Mesendoderm (in vitro differentiated cells): ENCODE measurements at regions not wholly inside any gene's neighbourhood (a gene's known extent, or its start where the extent isn't known, plus 50 kb on each side); places are given as distances from the start of the nearest gene placed in this dataset.

Experiments used
- DNase-seq: peaks from one replicate; pipeline ENCODE4 v3.0.0; 2013
- H2AK5ac ChIP-seq: 2 replicates; pipeline ENCODE4 v1.6.1; 2013; ENCODE audit warnings: low read length, inconsistent platforms
- H2BK120ac ChIP-seq: 2 replicates; pipeline ENCODE4 v1.6.1; 2013; ENCODE audit warnings: low read depth, mild to moderate bottlenecking, low read length, moderate library complexity, mixed read lengths
- H2BK15ac ChIP-seq: replicated peaks from 2 replicates; pipeline ENCODE4 v1.6.1; 2013; ENCODE audit warnings: low read depth, mild to moderate bottlenecking, moderate library complexity
- H2BK5ac ChIP-seq: 2 replicates; pipeline ENCODE4 v1.6.1; 2013; ENCODE audit warnings: low read length, inconsistent platforms
- H3K18ac ChIP-seq: 2 replicates; pipeline ENCODE4 v1.6.1; 2013; ENCODE audit warnings: mild to moderate bottlenecking, low read length, mixed read lengths
- H3K23ac ChIP-seq: one replicate; pipeline ENCODE4 v1.6.1; 2013; ENCODE audit warnings: low read length
- H3K27ac ChIP-seq: 2 replicates; pipeline ENCODE4 v1.5.1; 2013; ENCODE audit warnings: low read depth, mild to moderate bottlenecking, inconsistent platforms, low read length, moderate library complexity
- H3K27me3 ChIP-seq: 2 replicates; pipeline ENCODE4 v1.6.1; 2013; ENCODE audit warnings: low read length, control low read depth, mild to moderate bottlenecking, inconsistent platforms; ENCODE audit not compliant: insufficient read depth, poor library complexity
- H3K36me3 ChIP-seq: 2 replicates; pipeline ENCODE4 v1.6.1; 2013; ENCODE audit warnings: low read length, inconsistent platforms; ENCODE audit not compliant: control insufficient read depth, insufficient read depth
- H3K4ac ChIP-seq: one replicate; pipeline ENCODE4 v1.6.1; 2013; ENCODE audit warnings: low read depth, mild to moderate bottlenecking, low read length, moderate library complexity
- H3K4me1 ChIP-seq: 2 replicates; pipeline ENCODE4 v1.6.1; 2013; ENCODE audit warnings: low read depth, low read length, inconsistent platforms; ENCODE audit not compliant: control insufficient read depth
- H3K4me2 ChIP-seq: 2 replicates; pipeline ENCODE4 v1.6.1; 2013; ENCODE audit warnings: low read length
- H3K4me3 ChIP-seq: 2 replicates; pipeline ENCODE4 v1.5.1; 2013; ENCODE audit warnings: mild to moderate bottlenecking, low read length
- H3K56ac ChIP-seq: one replicate; pipeline ENCODE4 v1.6.1; 2013; ENCODE audit warnings: low read length
- H3K79me1 ChIP-seq: 2 replicates; pipeline ENCODE4 v1.6.1; 2013; ENCODE audit warnings: low read length, inconsistent platforms
- H3K79me2 ChIP-seq: 2 replicates; pipeline ENCODE4 v1.6.1; 2013; ENCODE audit warnings: mild to moderate bottlenecking, low read length; ENCODE audit not compliant: control insufficient read depth, insufficient read depth
- H3K9ac ChIP-seq: 2 replicates; pipeline ENCODE4 v1.6.1; 2013; ENCODE audit warnings: low read length, inconsistent platforms
- H4K5ac ChIP-seq: one replicate; pipeline ENCODE4 v1.6.1; 2013; ENCODE audit warnings: low read length
- H4K8ac ChIP-seq: one replicate; pipeline ENCODE4 v1.6.1; 2013; ENCODE audit warnings: low read depth, mild to moderate bottlenecking, control low read depth, low read length, moderate library complexity
- WGBS: extraction: QIAGEN DNeasy Blood & Tissue Kit; methylation state at CpG from one replicate; pipeline ENCODE4 v1.1.7; 2013; ENCODE audit warnings: low lambda C conversion rate, missing lambda C conversion rate; ENCODE audit not compliant: insufficient coverage; ENCODE audit errors: extremely low coverage; 5-methylcytosine and 5-hydroxymethylcytosine counted together

GRCh38 chr1:5456090-5456811 lies 536.0 kb downstream of the NPHP4 start:
- Histone ChIP-seq H3K4ac (no peak overlapping the region), H2AK5ac (no peak overlapping the region), H3K27me3 (no peaks in the 10 kb centered on the region)

DNA sequence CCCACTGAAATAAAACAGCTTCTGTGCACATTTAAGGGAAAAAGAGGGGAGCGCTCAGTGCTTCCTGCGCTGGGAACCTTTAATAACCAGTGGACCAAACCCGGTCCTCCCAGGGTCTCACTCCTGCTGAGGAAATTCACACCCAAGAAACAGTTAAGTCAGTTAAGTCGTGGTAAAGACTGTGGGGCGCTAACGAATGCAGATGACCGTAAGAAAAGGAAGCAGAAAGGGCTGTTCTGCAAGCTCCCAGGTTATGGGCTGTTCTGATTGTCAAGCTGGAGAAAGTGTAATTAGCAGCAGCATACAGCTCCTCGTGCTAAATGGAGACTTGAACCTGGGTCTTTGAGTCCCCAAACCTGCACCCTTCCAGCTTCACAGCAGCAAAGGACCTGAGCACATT lies 536.6 kb downstream of the NPHP4 start:
- Histone ChIP-seq H3K27me3 (no peaks in the 10 kb centered on the region), H3K23ac (no peak overlapping the region), H3K9ac (no peak overlapping the region), H3K56ac (peak overlapping the region; percentile 6), H3K27ac (no peak overlapping the region), H2BK5ac (no peak overlapping the region), H3K79me2 (no peaks in the 10 kb centered on the region), H2AK5ac (no peak overlapping the region), H2BK120ac (no peak overlapping the region), H2BK15ac (no peak overlapping the region), H3K4me2 (no peak overlapping the region), H3K18ac (no peak overlapping the region), H3K36me3 (no peaks in the 10 kb centered on the region), H3K4ac (no peak overlapping the region), H4K5ac (no peak overlapping the region), H3K4me1 (peaks cover 12% of the 10 kb centered on the region), H3K4me3 (no peak overlapping the region), H4K8ac (no peak overlapping the region), H3K79me1 (no peaks in the 10 kb centered on the region)
- WGBS, result no CpG with 5 or more reads among the region's 8 CpGs
- peak; percentile 63 for DNase-seq

More at GRCh38 chr1:5456090-5456811, 536.0 kb downstream of the NPHP4 start:
- H3K23ac ChIP-seq, result no peak overlapping the region
- H2BK5ac ChIP-seq, result no peak overlapping the region
- peak; percentile 84 for DNase-seq
- H3K79me2 ChIP-seq, result no peaks in the 10 kb centered on the region
- no peaks in the 10 kb centered on the region for H3K79me1 ChIP-seq
- no peak overlapping the region for H3K4me2 ChIP-seq
- H4K5ac ChIP-seq, result no peak overlapping the region
- H4K8ac ChIP-seq, result no peak overlapping the region
- no peak overlapping the region for H3K9ac ChIP-seq
- H2BK120ac ChIP-seq, result no peak overlapping the region
- no peak overlapping the region for H2BK15ac ChIP-seq
- no peak overlapping the region for H3K27ac ChIP-seq
- no peak overlapping the region for H3K4me3 ChIP-seq
- WGBS, result no CpG with 5 or more reads among the region's 16 CpGs
- peaks cover 12% of the 10 kb centered on the region for H3K4me1 ChIP-seq
- H3K18ac ChIP-seq, result no peak overlapping the region
- peak overlapping the region; percentile 70 for H3K56ac ChIP-seq
- no peaks in the 10 kb centered on the region for H3K36me3 ChIP-seq

- peak; percentile 60 for DNase-seq
- H3K4me3 ChIP-seq, result no peak overlapping the region
- H3K56ac ChIP-seq, result no peak overlapping the region
- no peak overlapping the region for H2BK5ac ChIP-seq
- no peak overlapping the region for H3K4me2 ChIP-seq
- no peak overlapping the region for H3K27ac ChIP-seq
- H3K79me2 ChIP-seq, result no peaks in the 10 kb centered on the region
- no peak overlapping the region for H4K5ac ChIP-seq
- H2BK15ac ChIP-seq, result no peak overlapping the region
- H3K23ac ChIP-seq, result no peak overlapping the region
- no peak overlapping the region for H3K4ac ChIP-seq
- H2BK120ac ChIP-seq, result no peak overlapping the region
- WGBS, result no CpG with 5 or more reads among the region's 9 CpGs
- no peak overlapping the region for H2AK5ac ChIP-seq
- no peaks in the 10 kb centered on the region for H3K27me3 ChIP-seq
- H3K9ac ChIP-seq, result no peak overlapping the region
- no peaks in the 10 kb centered on the region for H3K36me3 ChIP-seq
- H3K18ac ChIP-seq, result no peak overlapping the region
- no peak overlapping the region for H4K8ac ChIP-seq
- peaks cover 12% of the 10 kb centered on the region for H3K4me1 ChIP-seq
- H3K79me1 ChIP-seq, result no peaks in the 10 kb centered on the region
These were observed 537.2 kb downstream of the NPHP4 start for GRCh38 chr1:5455056-5455455.

GRCh38 chr1:5453347-5453746 lies 538.9 kb downstream of the NPHP4 start:
- Histone ChIP-seq H3K27ac (no peak overlapping the region), H3K27me3 (no peaks in the 10 kb centered on the region), H3K4ac (no peak overlapping the region), H4K8ac (no peak overlapping the region), H3K79me1 (no peaks in the 10 kb centered on the region), H3K4me2 (no peak overlapping the region), H3K36me3 (no peaks in the 10 kb centered on the region), H3K56ac (no peak overlapping the region), H3K23ac (no peak overlapping the region), H3K9ac (no peak overlapping the region), H3K79me2 (no peaks in the 10 kb centered on the region), H2BK15ac (no peak overlapping the region), H4K5ac (no peak overlapping the region), H2AK5ac (no peak overlapping the region), H3K4me1 (peaks cover 12% of the 10 kb centered on the region), H2BK5ac (no peak overlapping the region), H3K4me3 (no peak overlapping the region), H3K18ac (no peak overlapping the region), H2BK120ac (no peak overlapping the region)
- WGBS, result no CpG with 5 or more reads among the region's 8 CpGs
- no peak for DNase-seq

DNA sequence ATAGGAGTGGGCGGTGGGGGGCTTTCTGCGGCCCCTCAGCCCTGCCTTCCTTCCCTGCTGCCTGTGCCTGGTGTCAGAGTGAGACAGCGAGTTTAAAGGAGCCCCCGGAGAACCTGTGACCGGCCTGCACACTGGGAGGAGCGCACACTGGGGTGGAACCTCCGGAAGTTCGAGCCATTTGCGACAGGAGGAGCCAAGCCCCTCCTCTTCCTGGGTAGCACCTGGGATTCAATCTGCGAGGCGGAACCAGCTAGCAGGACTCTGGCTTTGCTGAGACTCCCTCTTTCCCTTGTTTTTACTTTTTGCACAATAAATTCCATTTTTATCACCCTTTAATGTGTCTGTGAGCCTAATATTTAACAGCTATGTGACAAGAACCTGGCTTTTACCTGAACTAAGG lies 540.6 kb downstream of the NPHP4 start:
- Histone ChIP-seq H3K4me3 (no peak overlapping the region), H2BK5ac (no peak overlapping the region), H3K36me3 (no peaks in the 10 kb centered on the region), H3K27ac (no peak overlapping the region), H4K5ac (no peak overlapping the region), H2BK15ac (no peak overlapping the region), H4K8ac (no peak overlapping the region), H2BK120ac (no peak overlapping the region), H3K23ac (no peak overlapping the region), H3K4me1 (peaks cover 12% of the 10 kb centered on the region), H2AK5ac (no peak overlapping the region), H3K9ac (no peak overlapping the region), H3K56ac (no peak overlapping the region), H3K4me2 (no peak overlapping the region), H3K27me3 (no peaks in the 10 kb centered on the region), H3K18ac (no peak overlapping the region), H3K79me2 (no peaks in the 10 kb centered on the region), H3K4ac (no peak overlapping the region), H3K79me1 (no peaks in the 10 kb centered on the region)
- no CpG with 5 or more reads among the region's 11 CpGs for WGBS
- no peak for DNase-seq

GRCh38 chr1:5448486-5448885 lies 543.7 kb downstream of the NPHP4 start:
- Histone ChIP-seq H3K27me3 (no peaks in the 10 kb centered on the region), H2AK5ac (no peak overlapping the region), H4K5ac (no peak overlapping the region), H3K23ac (no peak overlapping the region), H3K27ac (no peak overlapping the region), H4K8ac (no peak overlapping the region), H3K56ac (no peak overlapping the region), H3K9ac (no peak overlapping the region), H3K18ac (no peak overlapping the region), H2BK5ac (no peak overlapping the region), H3K4ac (no peak overlapping the region), H3K4me3 (no peak overlapping the region), H3K4me2 (no peak overlapping the region), H3K4me1 (no peaks in the 10 kb centered on the region), H2BK120ac (no peak overlapping the region), H2BK15ac (no peak overlapping the region), H3K79me2 (no peaks in the 10 kb centered on the region), H3K79me1 (no peaks in the 10 kb centered on the region), H3K36me3 (no peaks in the 10 kb centered on the region)
- peak; percentile 56 for DNase-seq
- WGBS, result no CpG with 5 or more reads among the region's 6 CpGs
